Myocyte (in vitro differentiated cells): ENCODE measurements at regions not wholly inside any gene's neighbourhood (a gene's known extent, or its start where the extent isn't known, plus 50 kb on each side); places are given as distances from the start of the nearest gene placed in this dataset.

Experiments used
- DNase-seq: peaks from one replicate; pipeline ENCODE4 v3.0.0-alpha.2; 2012; ENCODE audit warnings: low read depth

GRCh38 chr19:5218255-5218855, 122.3 kb downstream of the PTPRS start:
- no peak for DNase-seq

- no peak for DNase-seq
Observed at GRCh38 chr19:5217171-5217570, 123.4 kb downstream of the PTPRS start.

GRCh38 chr19:5216141-5216847, 124.3 kb downstream of the PTPRS start:
- DNase-seq: no peak

GRCh38 chr19:5215431-5215830, 125.2 kb downstream of the PTPRS start:
- DNase-seq: no peak

- DNase-seq: no peak
Observed at GRCh38 chr19:5214902-5215301, 125.7 kb downstream of the PTPRS start.

GRCh38 chr19:5214371-5214770, 126.2 kb downstream of the PTPRS start:
- no peak for DNase-seq

- no peak for DNase-seq
Observed at GRCh38 chr19:5213667-5214066, 126.9 kb downstream of the PTPRS start.

- no peak for DNase-seq
Observed at GRCh38 chr19:5212101-5212500, 128.5 kb downstream of the PTPRS start.

- no peak for DNase-seq
Observed at GRCh38 chr19:5211217-5211822, 129.3 kb downstream of the PTPRS start.

GRCh38 chr19:5210556-5210955, 130.1 kb downstream of the PTPRS start:
- DNase-seq: no peak

GRCh38 chr19:5207806-5208205, 132.8 kb downstream of the PTPRS start:
- DNase-seq: no peak

- no peak for DNase-seq
Observed at GRCh38 chr19:5206751-5207075, 133.9 kb downstream of the PTPRS start.

- DNase-seq: no peak
Observed at GRCh38 chr19:5205937-5206750, 134.5 kb downstream of the PTPRS start.

- DNase-seq: no peak
Observed at GRCh38 chr19:5205381-5205780, 135.2 kb downstream of the PTPRS start.

GRCh38 chr19:5204212-5204611, 136.4 kb downstream of the PTPRS start:
- DNase-seq: no peak
